HG02759 (cell line): ENCODE measurements at regions not wholly inside any gene's neighbourhood (a gene's known extent, or its start where the extent isn't known, plus 50 kb on each side); places are given as distances from the start of the nearest gene placed in this dataset.
"Not testable (repeated sequence)": the region's sequence is repeated elsewhere in the genome, so short reads cannot be mapped to it uniquely, and the experiment has no call there.

Source experiments
- ATAC-seq: cut with Tn5 transposase; IDR thresholded peaks from one replicate; pipeline ENCODE4 v1.9.1; 2021; ENCODE audit warnings: mild to moderate bottlenecking, moderate library complexity; ENCODE audit not compliant: unreplicated experiment

GRCh38 chr2:91568391-91569338 is 2877.2 kb downstream of the RPIA start:
- not testable (repeated sequence) for ATAC-seq

GRCh38 chr2:91571239-91571923 is 2879.9 kb downstream of the RPIA start:
- not testable (repeated sequence) for ATAC-seq

GRCh38 chr2:91573018-91573417 is 2881.5 kb downstream of the RPIA start:
- ATAC-seq: not testable (repeated sequence)

GRCh38 chr2:91573755-91574154 is 2882.3 kb downstream of the RPIA start:
- not testable (repeated sequence) for ATAC-seq

- not testable (repeated sequence) for ATAC-seq
These were observed 2882.8 kb downstream of the RPIA start for GRCh38 chr2:91574255-91574654.

GRCh38 chr2:91575701-91576100 is 2884.2 kb downstream of the RPIA start:
- not testable (repeated sequence) for ATAC-seq

GRCh38 chr2:91577406-91577805 is 2885.9 kb downstream of the RPIA start:
- not testable (repeated sequence) for ATAC-seq

- not testable (repeated sequence) for ATAC-seq
These were observed 2887.2 kb downstream of the RPIA start for GRCh38 chr2:91578678-91579077.

GRCh38 chr2:91579555-91579954 is 2888.1 kb downstream of the RPIA start:
- not testable (repeated sequence) for ATAC-seq

- ATAC-seq: not testable (repeated sequence)
These were observed 2888.6 kb downstream of the RPIA start for GRCh38 chr2:91580043-91580442.

GRCh38 chr2:91587098-91587497 is 2895.6 kb downstream of the RPIA start:
- not testable (repeated sequence) for ATAC-seq

- ATAC-seq: not testable (repeated sequence)
These were observed 2896.5 kb downstream of the RPIA start for GRCh38 chr2:91587908-91588535.

- ATAC-seq: not testable (repeated sequence)
These were observed 2897.3 kb downstream of the RPIA start for GRCh38 chr2:91588782-91589223.

- ATAC-seq: not testable (repeated sequence)
These were observed 2898.2 kb downstream of the RPIA start for GRCh38 chr2:91589454-91590328.

- ATAC-seq: not testable (repeated sequence)
These were observed 2898.9 kb downstream of the RPIA start for GRCh38 chr2:91590381-91590780.

- not testable (repeated sequence) for ATAC-seq
These were observed 2899.6 kb downstream of the RPIA start for GRCh38 chr2:91591066-91591465.

- ATAC-seq: not testable (repeated sequence)
These were observed 2906.0 kb downstream of the RPIA start for GRCh38 chr2:91597436-91597835.

GRCh38 chr2:91598519-91598918 is 2907.0 kb downstream of the RPIA start:
- not testable (repeated sequence) for ATAC-seq

GRCh38 chr2:91599000-91599399 is 2907.5 kb downstream of the RPIA start:
- not testable (repeated sequence) for ATAC-seq

GRCh38 chr2:91602860-91603259 is 2911.4 kb downstream of the RPIA start:
- ATAC-seq: not testable (repeated sequence)
